Stimulated activated naive CD8-positive, alpha-beta T cell treated with anti-CD3 and anti-CD28 coated beads, Interleukin-15, Interleukin-2, amounts not matched to agents 100 U/mL and 50 U/mL, for 24 hours (primary cell): ENCODE measurements at regions not wholly inside any gene's neighbourhood (a gene's known extent, or its start where the extent isn't known, plus 50 kb on each side); places are given as distances from the start of the nearest gene placed in this dataset.

ENCODE experiments used
- ATAC-seq: fragments of 150-1000 bp; cut with Tn5 transposase; one replicate; pipeline ENCODE4 v1.10.0; 2021
- DNase-seq: peaks from one replicate; pipeline ENCODE4 v3.0.0; 2021

DNA sequence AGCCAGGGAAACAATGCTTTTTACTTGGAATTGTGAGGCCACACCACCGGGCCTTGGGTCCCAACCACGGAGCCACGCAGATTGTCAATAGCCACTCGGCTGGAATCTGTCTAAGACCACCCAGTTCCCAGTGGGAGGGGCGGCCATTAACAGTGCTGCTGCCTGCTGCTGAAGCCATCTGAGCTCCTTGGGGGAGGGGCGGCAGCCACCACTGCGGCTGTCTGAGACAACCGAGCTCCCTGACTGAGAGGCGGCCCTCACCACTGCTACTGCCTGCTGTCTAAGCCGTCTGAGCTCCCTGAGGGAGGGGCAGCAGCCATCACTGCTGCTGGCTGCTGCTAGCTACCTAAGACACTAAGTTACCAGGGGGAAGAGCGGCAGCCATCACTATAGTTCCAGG is 64.3 kb downstream of the DMRTA2 start:
- DNase-seq = no peak
- ATAC-seq = no peak

GRCh38 chr1:50357186-50357585 is 66.1 kb downstream of the DMRTA2 start:
- DNase-seq (no peak), ATAC-seq (no peak)

DNA sequence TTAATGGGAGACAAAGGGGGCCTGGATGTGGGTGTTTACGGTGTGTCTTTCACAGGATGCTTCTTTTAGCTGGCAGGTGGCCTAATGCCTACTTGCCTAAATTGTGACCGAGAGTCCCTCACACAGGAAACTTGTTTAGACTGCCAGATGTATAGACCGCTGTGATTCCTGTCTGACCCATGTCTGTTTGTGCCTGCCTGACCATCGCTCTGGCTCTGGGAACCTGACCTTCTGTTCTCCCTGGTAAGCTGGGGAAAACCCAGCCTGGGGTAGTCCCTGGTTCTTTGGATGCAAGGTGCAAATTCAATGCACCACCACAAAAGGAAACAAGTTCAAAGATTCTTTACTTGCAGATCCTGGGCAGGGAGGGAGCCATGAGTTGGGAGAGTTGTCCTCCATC is 68.4 kb downstream of the DMRTA2 start:
- no peak for ATAC-seq
- DNase-seq = no peak

DNA sequence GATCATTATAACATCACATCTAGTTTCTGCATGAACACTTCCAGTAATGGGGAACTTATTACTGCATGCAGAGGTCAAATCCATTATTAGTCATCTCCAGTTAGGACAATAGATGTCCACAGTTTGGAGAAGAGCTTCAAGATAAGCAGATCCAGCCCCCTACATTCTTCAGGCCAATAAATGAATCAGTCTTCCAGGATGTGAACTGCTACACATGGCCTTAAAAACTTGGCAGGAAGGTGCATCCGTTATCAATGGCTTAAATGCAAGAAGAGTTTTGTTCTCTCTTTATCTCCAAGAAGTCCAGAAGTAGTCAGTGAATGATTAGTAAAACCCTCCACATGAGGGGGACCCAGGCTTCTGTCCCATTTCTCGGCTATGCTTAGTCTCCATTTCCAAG is 70.8 kb downstream of the DMRTA2 start:
- ATAC-seq (no peak), DNase-seq (no peak)

GRCh38 chr1:50350868-50351267 is 72.4 kb downstream of the DMRTA2 start:
- DNase-seq (no peak), ATAC-seq (no peak)

DNA sequence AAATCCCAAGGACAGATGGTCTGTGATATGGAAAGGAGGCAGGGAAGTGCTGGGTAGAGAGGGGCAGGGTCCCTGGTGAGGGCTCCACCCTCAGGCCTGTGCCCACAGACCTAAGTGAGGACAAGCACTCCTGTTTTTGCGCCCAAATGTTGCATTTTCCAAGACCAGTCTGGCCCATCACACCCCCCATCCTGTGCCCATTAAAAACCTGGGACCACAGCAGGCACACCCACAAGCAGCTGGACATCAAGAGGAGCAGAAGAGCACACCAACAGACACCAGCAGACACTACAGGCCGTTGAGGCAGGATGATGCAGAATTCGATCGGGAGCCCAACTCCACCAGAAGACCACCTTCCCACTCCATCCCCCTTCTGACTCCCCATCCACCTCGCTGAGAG is 72.8 kb downstream of the DMRTA2 start:
- ATAC-seq (no peak), DNase-seq (no peak)

DNA sequence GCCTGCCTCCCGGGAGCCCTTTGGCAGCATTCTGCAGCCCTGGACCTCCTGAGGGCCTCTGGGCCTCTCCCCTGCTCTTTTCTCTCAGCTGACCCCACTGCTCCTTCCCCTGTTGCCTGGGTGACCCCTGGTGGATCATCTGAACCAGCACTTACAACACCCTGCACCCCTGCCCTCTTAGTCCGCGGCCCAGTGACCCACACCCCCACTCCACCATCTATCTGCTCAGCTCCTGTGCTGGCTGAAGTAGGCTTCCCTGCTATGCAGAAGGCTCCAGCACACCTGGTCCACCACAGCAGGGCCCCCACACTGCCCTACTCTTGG is 74.0 kb downstream of the DMRTA2 start:
- ATAC-seq = no peak

DNA sequence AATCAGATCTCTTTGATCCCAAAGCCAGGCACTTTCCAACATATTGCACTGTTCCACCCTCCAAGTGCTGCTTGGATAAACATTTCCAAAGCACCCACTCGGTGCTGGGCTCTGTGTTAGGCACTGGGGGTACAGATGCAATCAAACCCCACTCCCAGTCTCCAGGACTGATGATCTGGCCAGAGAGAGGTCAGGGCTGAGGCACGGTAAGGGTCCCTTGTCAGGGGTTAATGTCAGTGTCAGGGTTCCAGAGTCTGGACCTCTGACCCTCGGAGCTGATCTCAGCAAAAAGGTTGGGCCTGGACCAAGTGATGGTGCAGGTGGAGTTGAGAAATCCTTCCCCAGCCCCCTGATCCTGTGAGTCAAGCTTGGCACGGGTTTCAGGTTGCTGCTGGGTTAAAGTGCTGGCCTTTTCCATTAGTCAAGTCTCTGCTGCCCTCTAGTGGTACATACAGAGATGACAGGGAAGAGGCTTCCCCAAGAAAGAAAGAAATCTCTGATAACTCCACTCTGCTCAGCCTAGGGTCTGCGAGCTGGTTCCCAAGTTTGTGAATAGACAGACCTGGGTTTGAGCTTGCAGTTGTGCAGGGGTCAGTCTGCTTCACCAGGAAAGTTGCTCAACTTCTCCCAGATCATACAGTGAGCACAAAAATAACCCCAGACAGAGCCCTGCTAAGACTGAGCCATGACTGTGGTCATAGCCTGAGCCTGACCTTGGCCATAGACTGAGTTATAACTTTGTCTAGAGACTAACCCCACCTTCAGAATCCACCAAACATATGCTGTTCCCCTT is 74.6 kb downstream of the DMRTA2 start:
- peak; percentile 44 for DNase-seq

More for the DNA sequence above, 74.0 kb downstream of the DMRTA2 start:
- no peak for DNase-seq

GRCh38 chr1:50347933-50348332 is 75.3 kb downstream of the DMRTA2 start:
- ATAC-seq (no peak), DNase-seq (no peak)

More for the DNA sequence above, 74.6 kb downstream of the DMRTA2 start:
- no peak for ATAC-seq

DNA sequence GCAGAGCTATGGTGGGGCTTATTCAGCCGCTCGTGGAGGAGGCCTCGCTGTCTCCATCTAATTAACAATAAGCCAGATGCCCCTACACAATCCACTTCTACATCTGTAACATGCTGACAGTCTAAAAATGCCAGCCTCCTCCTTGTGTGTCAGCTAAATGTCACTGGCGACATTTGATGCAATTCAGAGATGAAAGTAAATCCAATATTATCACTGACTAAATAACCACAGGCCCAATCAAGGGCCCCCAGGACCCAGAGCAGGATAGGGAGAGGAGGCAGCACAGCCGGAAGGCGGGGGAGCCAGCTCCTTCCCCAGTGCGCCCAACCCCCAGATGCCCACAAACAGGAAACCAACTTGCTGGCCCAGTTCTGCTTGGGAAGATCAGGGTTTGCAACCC is 76.6 kb downstream of the DMRTA2 start:
- DNase-seq (peak; percentile 6), ATAC-seq (peak; percentile 46)

- DNase-seq = no peak
- ATAC-seq = no peak
Observed at GRCh38 chr1:50343323-50343722, 79.9 kb downstream of the DMRTA2 start.

GRCh38 chr1:50342525-50342924 is 80.7 kb downstream of the DMRTA2 start:
- ATAC-seq = no peak
- no peak for DNase-seq

DNA sequence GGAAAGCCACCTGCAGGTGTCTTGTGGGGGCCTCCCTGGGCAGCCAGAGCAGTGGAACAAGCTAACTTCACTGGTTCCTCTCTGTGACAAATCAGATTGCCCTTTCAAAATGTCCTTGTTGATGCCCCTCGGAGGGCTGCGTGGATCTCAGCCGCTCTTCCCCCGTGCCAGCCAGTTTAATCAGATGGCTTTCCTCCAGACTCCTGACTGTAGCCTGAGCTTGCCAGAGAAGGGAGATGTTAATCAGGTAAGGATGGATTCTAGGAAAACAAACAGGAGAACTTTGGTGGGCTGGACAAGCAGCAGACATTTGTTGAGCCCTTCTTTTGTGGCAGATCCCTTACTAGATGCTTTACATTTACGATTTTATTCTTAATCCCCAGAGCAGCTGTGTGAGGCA is 88.2 kb downstream of the DMRTA2 start:
- ATAC-seq (no peak), DNase-seq (no peak)

GRCh38 chr1:50333595-50333974 is 89.7 kb downstream of the DMRTA2 start:
- DNase-seq (peak; percentile 72), ATAC-seq (peak; percentile 76)

DNA sequence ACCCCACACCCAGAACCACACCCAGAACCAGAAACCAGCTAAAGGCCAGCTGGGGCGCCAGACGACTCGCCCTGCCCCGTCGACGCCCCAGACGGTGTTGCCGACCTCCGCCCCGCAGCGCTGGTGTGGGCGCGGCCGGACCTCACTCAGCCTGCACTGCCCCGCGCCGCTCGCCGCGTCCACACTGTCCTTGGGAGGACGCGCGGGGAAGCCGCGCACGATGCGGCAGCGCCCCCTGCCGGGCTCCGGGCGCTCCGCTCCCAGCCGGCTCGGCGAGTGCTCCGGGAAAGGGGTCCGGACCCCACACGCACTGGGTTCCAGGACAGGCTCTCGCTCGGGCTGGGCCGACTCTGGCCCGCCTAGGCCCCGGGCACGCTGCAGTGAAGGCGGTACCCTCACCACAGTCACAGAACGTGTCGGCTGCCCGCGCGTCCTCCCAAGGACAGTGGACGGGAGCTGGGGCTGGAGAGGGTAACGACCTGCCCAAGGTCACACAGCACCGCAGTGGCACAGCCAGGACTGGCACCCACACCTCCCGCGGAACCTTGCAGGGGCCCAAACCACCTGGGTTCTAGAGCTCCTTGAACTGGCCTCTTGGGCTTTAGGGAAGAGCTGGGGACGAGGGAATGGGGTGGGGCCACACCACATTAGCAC is 90.2 kb downstream of the DMRTA2 start:
- DNase-seq (peak; percentile 66), ATAC-seq (peak; percentile 73)

GRCh38 chr1:50329332-50329932 is 93.8 kb downstream of the DMRTA2 start:
- ATAC-seq = no peak
- no peak for DNase-seq

DNA sequence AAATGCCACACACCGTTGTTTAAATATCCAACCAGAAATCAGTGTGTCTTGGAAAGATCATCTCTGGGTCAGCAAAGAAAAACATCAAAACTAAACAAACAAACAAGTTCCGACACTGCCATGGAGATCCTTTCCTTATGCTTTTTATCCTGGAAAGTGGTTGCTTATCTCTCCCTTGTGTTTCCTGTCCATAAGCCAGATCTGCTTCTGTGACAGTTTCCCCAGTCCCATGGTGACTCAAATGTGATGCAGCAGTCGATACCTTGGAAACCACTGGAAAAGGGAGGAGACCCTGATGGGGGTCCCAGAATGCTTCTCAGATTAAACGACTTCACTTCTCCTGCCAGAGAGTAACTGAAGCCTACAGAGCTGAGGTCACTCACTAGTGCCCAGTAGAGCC is 94.7 kb downstream of the DMRTA2 start:
- ATAC-seq = no peak

DNA sequence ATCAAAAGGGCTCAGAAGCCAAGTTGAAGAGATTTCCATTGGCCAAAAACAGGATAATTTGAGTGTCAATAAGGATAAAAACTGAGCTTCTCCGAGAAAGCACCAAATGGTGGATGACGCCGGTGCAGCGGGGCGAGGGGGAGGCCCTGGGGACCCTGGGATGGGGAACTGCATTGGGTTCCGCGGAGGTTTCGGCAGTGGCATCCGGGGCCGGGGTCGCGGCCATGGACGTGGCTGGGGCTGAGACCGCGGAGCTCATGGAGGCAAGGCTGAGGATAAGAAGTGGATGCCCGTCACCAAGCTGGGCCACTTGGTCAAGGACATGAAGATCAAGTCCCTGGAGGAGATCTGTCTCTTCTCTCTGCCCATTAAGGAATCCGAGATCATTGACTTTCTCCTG is 97.2 kb downstream of the DMRTA2 start:
- no peak for ATAC-seq
- DNase-seq = no peak

More for the DNA sequence above, 94.7 kb downstream of the DMRTA2 start:
- DNase-seq = no peak

GRCh38 chr1:50322579-50322978 is 100.7 kb downstream of the DMRTA2 start:
- ATAC-seq = no peak
- no peak for DNase-seq

GRCh38 chr1:50318428-50318827 is 104.8 kb downstream of the DMRTA2 start:
- DNase-seq (no peak), ATAC-seq (no peak)

DNA sequence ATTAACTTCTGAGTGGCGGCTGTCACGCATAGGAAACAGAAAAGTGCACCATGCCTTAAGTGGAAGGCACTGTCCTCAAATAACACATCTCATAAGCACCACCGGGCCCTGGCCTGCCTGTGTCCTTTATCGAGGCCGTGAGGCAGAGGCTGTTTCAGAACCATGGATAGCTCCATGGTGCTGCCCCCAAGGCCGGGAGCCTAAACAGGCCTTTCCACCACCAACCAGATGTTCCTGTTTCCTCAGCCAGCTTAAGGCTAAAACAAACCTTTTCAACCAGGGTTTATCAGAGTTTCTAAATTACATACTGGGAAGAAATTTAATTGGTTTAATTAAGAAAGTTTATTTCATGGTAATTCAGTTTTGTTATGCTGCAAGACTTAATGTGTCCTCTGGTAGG is 114.4 kb downstream of the DMRTA2 start:
- DNase-seq = peak; percentile 14

GRCh38 chr1:50305808-50306207 is 117.4 kb downstream of the DMRTA2 start:
- DNase-seq = no peak
- no peak for ATAC-seq

More for the DNA sequence above, 114.4 kb downstream of the DMRTA2 start:
- no peak for ATAC-seq

GRCh38 chr1:50300297-50300696 is 122.9 kb downstream of the DMRTA2 start:
- no peak for ATAC-seq
- no peak for DNase-seq

GRCh38 chr1:50295566-50295965 is 127.7 kb downstream of the DMRTA2 start:
- DNase-seq = no peak

More at GRCh38 chr1:50295566-50295965, 127.7 kb downstream of the DMRTA2 start:
- no peak for ATAC-seq
